CD14-positive monocyte (primary cell): ENCODE measurements at regions not wholly inside any gene's neighbourhood (a gene's known extent, or its start where the extent isn't known, plus 50 kb on each side); places are given as distances from the start of the nearest gene placed in this dataset.

Source experiments
- DNase-seq, 3 donors: peaks; one replicate each; pipeline ENCODE4 v3.0.0-alpha.2; 2011 to 2022
- H2AFZ ChIP-seq: 2 replicates; pipeline ENCODE4 v1.6.0; 2012; ENCODE audit warnings: mild to moderate bottlenecking, low read depth, low read length, inconsistent platforms; ENCODE audit not compliant: insufficient read depth, poor library complexity, severe bottlenecking
- H3K27ac ChIP-seq, 2 donors: 1 replicate in 1 of 2; 2 replicates in 1 of 2; pipeline ENCODE4 v1.5.1; 2012 to 2013; ENCODE audit warnings: low read length in 2 of 2, control low read depth in 1 of 2, inconsistent platforms in 1 of 2, low read depth in 1 of 2, mild to moderate bottlenecking in 1 of 2
- H3K27me3 ChIP-seq, 2 donors: one replicate each; pipeline versions ENCODE4 v1.6.0 to v1.6.1; 2011 to 2013; ENCODE audit warnings: low read length in 2 of 2; ENCODE audit not compliant: control insufficient read depth in 2 of 2, insufficient read depth in 2 of 2
- H3K36me3 ChIP-seq, 2 donors: replicated peaks in 1 of 2; 1 replicate in 1 of 2; 2 replicates in 1 of 2; pipeline versions ENCODE4 v1.5.1 to v1.6.1; 2012 to 2013; ENCODE audit warnings: low read length in 2 of 2, control low read depth in 1 of 2, inconsistent platforms in 1 of 2, mild to moderate bottlenecking in 1 of 2; ENCODE audit not compliant: insufficient read depth in 2 of 2, control insufficient read depth in 1 of 2
- H3K4me1 ChIP-seq, 2 donors: 1 replicate in 1 of 2; 2 replicates in 1 of 2; pipeline versions ENCODE4 v1.5.1 to v1.6.1; 2012 to 2013; ENCODE audit warnings: low read length in 2 of 2, control low read depth in 1 of 2, inconsistent platforms in 1 of 2, mild to moderate bottlenecking in 1 of 2, moderate library complexity in 1 of 2; ENCODE audit not compliant: insufficient read depth in 2 of 2, control insufficient read depth in 1 of 2
- H3K4me2 ChIP-seq: replicated peaks from 2 replicates; pipeline ENCODE3; 2012; ENCODE audit warnings: low read length, moderate library complexity, mild to moderate bottlenecking; ENCODE audit not compliant: poor library complexity, severe bottlenecking; ENCODE audit errors: extremely low read depth
- H3K4me3 ChIP-seq, 3 experiments: fragments of 200-600 bp in 1 of 3; sonication (generic) in 1 of 3; replicated peaks in 1 of 3; 1 replicate in 2 of 3; 2 replicates in 1 of 3; pipeline ENCODE4 v1.5.1; 2011 to 2013; ENCODE audit warnings: low read length in 3 of 3, mild to moderate bottlenecking in 3 of 3, control low read depth in 2 of 3, low read depth in 2 of 3, inconsistent platforms in 1 of 3, moderate library complexity in 1 of 3
- H3K79me2 ChIP-seq: 2 replicates; pipeline ENCODE4 v1.6.0; 2012; ENCODE audit warnings: mild to moderate bottlenecking, control low read depth, inconsistent platforms, low read length, moderate library complexity; ENCODE audit not compliant: insufficient read depth
- H3K9ac ChIP-seq: 2 replicates; pipeline ENCODE4 v1.6.0; 2017; ENCODE audit warnings: low read length, mild to moderate bottlenecking; ENCODE audit not compliant: insufficient read depth, poor library complexity, severe bottlenecking
- H3K9me3 ChIP-seq, 2 donors: replicated peaks in 1 of 2; 1 replicate in 1 of 2; 2 replicates in 1 of 2; pipeline versions ENCODE4 v1.5.1 to v1.6.1; 2012 to 2013; ENCODE audit warnings: low read length in 2 of 2, control low read depth in 1 of 2; ENCODE audit not compliant: control insufficient read depth in 1 of 2, insufficient read depth in 1 of 2
- H4K20me1 ChIP-seq: 2 replicates; pipeline ENCODE4 v1.6.0; 2012; ENCODE audit warnings: mild to moderate bottlenecking, low read length, control low read depth, moderate library complexity; ENCODE audit not compliant: insufficient read depth
- H3K27ac Mint-ChIP-seq, 7 donors: one replicate each; pipeline ENCODE4 v1.8.0; 2020; ENCODE audit warnings: mild to moderate bottlenecking in 7 of 7, mixed read lengths in 7 of 7, moderate library complexity in 6 of 7, inconsistent platforms in 2 of 7
- H3K27me3 Mint-ChIP-seq, 3 donors: one replicate each; pipeline ENCODE4 v1.8.0; 2021 to 2022; ENCODE audit warnings: low read depth in 3 of 3, mild to moderate bottlenecking in 3 of 3, mixed read lengths in 3 of 3, moderate library complexity in 3 of 3, inconsistent platforms in 1 of 3
- H3K36me3 Mint-ChIP-seq, 2 donors: one replicate each; pipeline ENCODE4 v1.8.0; 2020; ENCODE audit warnings: mixed read lengths in 2 of 2, inconsistent platforms in 1 of 2, mild to moderate bottlenecking in 1 of 2
- H3K4me1 Mint-ChIP-seq: one replicate; pipeline ENCODE4 v1.8.0; 2020; ENCODE audit warnings: mild to moderate bottlenecking, mixed read lengths
- H3K4me3 Mint-ChIP-seq, 2 donors: one replicate each; pipeline ENCODE4 v1.8.0; 2020; ENCODE audit warnings: mild to moderate bottlenecking in 2 of 2, mixed read lengths in 2 of 2, moderate library complexity in 1 of 2
- H3K9me3 Mint-ChIP-seq, 7 donors: one replicate each; pipeline ENCODE4 v1.8.0; 2020 to 2022; ENCODE audit warnings: mixed read lengths in 7 of 7, mild to moderate bottlenecking in 6 of 7, moderate library complexity in 6 of 7, inconsistent platforms in 2 of 7
- WGBS: methylation state at CpG from one replicate; pipeline ENCODE4 v1.1.5; 2013; ENCODE audit warnings: missing lambda C conversion rate; ENCODE audit not compliant: insufficient coverage; 5-methylcytosine and 5-hydroxymethylcytosine counted together
- intact Hi-C, 2 donors: fragments of 100-400 bp; cut with micrococcal nuclease; formaldehyde crosslinking; loops; one replicate each; pipeline versions ENCODE4 v1.15.0 to v1.15.1; 2023
- TF ChIP-seq, protein P1 (sequence below): fragments of 200-600 bp; IDR thresholded peaks from one replicate; pipeline ENCODE4 v1.8.0; 2022; ENCODE audit warnings: antibody characterized with exemption, mild to moderate bottlenecking

DNA sequence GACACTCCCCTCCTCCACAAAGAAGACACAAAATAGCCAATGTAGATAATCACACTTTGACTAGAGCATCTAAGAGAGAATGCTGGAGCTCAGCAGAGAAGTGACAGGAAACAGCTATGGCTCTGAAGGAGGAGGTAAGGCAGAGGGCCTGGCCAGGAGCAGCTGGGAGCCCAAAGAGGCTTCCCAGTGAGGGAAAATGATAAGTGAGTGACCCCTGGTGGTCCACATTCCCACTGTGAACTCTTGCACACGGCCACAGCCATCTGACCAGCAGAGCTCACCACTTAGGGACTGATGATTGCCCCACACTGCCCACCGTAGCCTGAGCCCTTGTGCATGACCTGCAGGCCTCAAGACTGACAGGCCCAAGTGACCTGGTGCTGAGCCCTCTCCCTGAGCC is 162.7 kb upstream of the GALNTL6 start:
- Histone ChIP-seq H3K4me1 (no peaks in the 10 kb centered on the region), H3K4me3 (no peak overlapping the region), H3K9ac (no peak overlapping the region), H3K79me2 (no peaks in the 10 kb centered on the region), H3K27me3 (no peaks in the 10 kb centered on the region), H3K9me3 (peaks cover 0 to 8% of the 10 kb centered on the region in 2 donors), H3K27ac (no peak overlapping the region), H3K36me3 (no peaks in the 10 kb centered on the region), H3K4me2 (no peak overlapping the region), H4K20me1 (no peaks in the 10 kb centered on the region), H2AFZ (no peak overlapping the region)
- no peak overlapping the region for H3K4me3 Mint-ChIP-seq
- H3K27me3 Mint-ChIP-seq: no peaks in the 10 kb centered on the region
- DNase-seq: no peak
- intact Hi-C loops: no loop called here
- no peak overlapping the region for H3K27ac Mint-ChIP-seq
- TF ChIP-seq, protein P1, sequence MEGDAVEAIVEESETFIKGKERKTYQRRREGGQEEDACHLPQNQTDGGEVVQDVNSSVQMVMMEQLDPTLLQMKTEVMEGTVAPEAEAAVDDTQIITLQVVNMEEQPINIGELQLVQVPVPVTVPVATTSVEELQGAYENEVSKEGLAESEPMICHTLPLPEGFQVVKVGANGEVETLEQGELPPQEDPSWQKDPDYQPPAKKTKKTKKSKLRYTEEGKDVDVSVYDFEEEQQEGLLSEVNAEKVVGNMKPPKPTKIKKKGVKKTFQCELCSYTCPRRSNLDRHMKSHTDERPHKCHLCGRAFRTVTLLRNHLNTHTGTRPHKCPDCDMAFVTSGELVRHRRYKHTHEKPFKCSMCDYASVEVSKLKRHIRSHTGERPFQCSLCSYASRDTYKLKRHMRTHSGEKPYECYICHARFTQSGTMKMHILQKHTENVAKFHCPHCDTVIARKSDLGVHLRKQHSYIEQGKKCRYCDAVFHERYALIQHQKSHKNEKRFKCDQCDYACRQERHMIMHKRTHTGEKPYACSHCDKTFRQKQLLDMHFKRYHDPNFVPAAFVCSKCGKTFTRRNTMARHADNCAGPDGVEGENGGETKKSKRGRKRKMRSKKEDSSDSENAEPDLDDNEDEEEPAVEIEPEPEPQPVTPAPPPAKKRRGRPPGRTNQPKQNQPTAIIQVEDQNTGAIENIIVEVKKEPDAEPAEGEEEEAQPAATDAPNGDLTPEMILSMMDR: no peak
- H3K36me3 Mint-ChIP-seq: no peaks in the 10 kb centered on the region
- peaks cover 0 to 7% (median 1%) of the 10 kb centered on the region in 7 donors for H3K9me3 Mint-ChIP-seq
- no peaks in the 10 kb centered on the region for H3K4me1 Mint-ChIP-seq
- 68% methylated on average over 2 of the region's 2 CpGs for WGBS

DNA sequence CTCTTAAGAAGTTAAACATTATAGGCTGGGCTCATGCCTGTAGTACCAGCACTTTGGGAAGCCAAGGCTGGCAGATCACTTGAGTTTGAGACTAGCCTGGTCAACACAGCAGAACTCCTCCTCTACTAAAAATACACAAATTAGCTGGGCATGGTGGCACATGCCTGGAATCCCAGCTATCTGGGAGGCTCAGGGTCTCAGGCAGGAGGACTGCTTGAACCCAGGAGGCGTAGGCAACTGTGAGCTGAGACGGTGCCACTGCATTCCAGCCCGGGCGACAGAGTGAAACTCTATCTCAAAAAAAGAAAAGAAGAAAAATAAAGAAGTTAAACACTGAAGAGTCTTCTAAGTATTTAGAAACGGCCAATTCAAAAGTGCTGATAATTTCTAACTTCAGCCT is 164.3 kb upstream of the GALNTL6 start:
- 87% methylated on average over 3 of the region's 5 CpGs for WGBS
- Histone ChIP-seq H3K79me2 (no peaks in the 10 kb centered on the region), H4K20me1 (no peaks in the 10 kb centered on the region), H3K27me3 (no peaks in the 10 kb centered on the region), H3K4me2 (no peak overlapping the region), H3K36me3 (no peaks in the 10 kb centered on the region), H3K9ac (no peak overlapping the region), H3K4me1 (no peaks in the 10 kb centered on the region), H3K27ac (no peak overlapping the region), H3K4me3 (no peak overlapping the region), H2AFZ (no peak overlapping the region), H3K9me3 (peaks cover 0 to 8% of the 10 kb centered on the region in 2 donors)
- H3K9me3 Mint-ChIP-seq: peaks cover 0 to 9% (median 2%) of the 10 kb centered on the region in 7 donors
- no peaks in the 10 kb centered on the region for H3K36me3 Mint-ChIP-seq
- TF ChIP-seq, protein P1: no peak
- no peak overlapping the region for H3K4me3 Mint-ChIP-seq
- H3K4me1 Mint-ChIP-seq: peaks cover 11% of the 10 kb centered on the region
- intact Hi-C loops: no loop called here
- peak overlapping the region in 1 of 7 donors; percentile 50 for H3K27ac Mint-ChIP-seq
- no peaks in the 10 kb centered on the region for H3K27me3 Mint-ChIP-seq
- no peak for DNase-seq
